ENCODE measurements at regions not wholly inside any gene's neighbourhood (a gene's known extent, or its start where the extent isn't known, plus 50 kb on each side); places are given as distances from the start of the nearest gene placed in this dataset.
"Not testable (repeated sequence)": the region's sequence is repeated elsewhere in the genome, so short reads cannot be mapped to it uniquely, and the experiment has no call there.

DNA sequence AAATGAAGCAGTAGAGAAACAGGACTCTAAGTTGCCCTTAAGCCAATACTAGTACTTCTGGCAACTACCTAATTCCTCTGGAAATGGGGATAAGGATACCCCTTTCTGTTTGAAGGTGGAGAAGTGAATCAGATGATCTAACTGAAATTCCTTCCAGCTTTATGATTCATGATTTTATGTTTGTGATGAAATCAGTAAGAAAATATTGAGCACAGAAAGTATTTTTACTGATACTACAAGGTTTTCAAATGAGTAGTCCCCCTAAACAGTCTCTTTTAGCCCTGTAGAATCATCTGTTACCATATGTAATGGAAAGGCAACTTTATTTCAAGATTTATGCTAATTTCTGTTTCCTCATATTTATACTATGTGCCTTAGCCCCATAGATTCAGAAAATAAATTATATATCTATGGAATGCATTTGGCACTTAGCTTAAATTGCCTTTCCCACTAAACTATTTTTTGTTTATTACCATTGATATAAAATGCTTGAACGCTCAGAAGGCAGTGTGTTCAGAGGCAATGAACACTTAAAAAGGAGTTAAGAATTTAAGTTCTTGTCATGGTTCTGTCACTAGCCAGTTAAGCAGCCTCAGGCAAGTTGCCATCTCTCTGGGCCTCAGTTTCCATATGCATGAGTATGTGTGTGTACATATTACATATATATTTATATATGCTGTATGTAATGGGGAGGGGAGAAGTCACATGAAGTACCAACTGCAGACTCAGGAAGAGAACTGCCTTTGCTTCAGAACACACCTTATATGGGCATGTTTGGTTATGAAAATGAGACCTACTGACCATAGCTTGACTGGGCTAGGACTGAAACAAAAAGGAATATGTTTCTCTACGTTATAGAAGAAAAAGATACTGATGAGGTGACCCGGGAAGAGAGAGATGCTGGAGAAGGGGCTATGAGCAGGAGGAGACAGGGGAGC, 97.7 kb downstream of the CDC42EP3 start:
- Histone ChIP-seq H3K27me3 (no peaks in the 10 kb centered on the region), H3K36me3 (no peaks in the 10 kb centered on the region), H3K4me1 (peaks cover 0 to 37% (median 0%) of the 10 kb centered on the region in 10 experiments; a peak in 4 of 20 replicates), H3K4me3 (no peak overlapping the region), H3K27ac (no peak overlapping the region), H3K4me2 (peak overlapping the region in 2 of 11 experiments; percentile 25 to 43; a peak in 3 of 22 replicates), H4K20me1 (no peaks in the 10 kb centered on the region), H3K9ac (no peak overlapping the region), H3K9me3 (replicated peaks in 1 of 11) (peaks cover 0 to 13% (median 4%) of the 10 kb centered on the region in 11 experiments; a peak in 12 of 22 replicates)
- TF ChIP-seq Cebpa-rat (IDR thresholded peaks at IDR 0.05), result no peak

DNA sequence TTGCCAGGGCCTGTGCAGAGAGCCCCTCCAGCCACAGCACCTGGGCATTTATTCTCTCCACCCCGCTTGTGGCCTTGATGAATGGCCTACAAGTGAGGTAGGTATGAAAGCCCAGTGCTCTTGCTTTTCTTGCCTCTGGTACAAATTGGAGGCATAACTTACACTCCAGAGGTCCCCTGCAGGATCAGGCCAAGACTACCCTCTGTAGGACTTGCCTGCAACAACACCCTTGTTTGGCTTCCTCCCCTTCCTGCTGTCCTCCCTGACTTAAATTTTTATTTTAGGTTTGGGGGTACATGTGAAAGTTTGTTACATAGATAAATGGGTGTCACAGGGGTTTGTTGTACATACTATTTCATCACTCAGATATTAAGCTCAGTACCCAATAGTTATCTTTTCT, 95.7 kb downstream of the CDC42EP3 start:
- Histone ChIP-seq H3K4me1 (peaks cover 0 to 33% (median 0%) of the 10 kb centered on the region in 10 experiments; a peak in 4 of 20 replicates), H3K4me3 (no peak overlapping the region), H3K4me2 (no peak overlapping the region), H3K9me3 (replicated peaks in 1 of 11) (peaks cover 7 to 32% (median 15%) of the 10 kb centered on the region in 11 experiments; a peak in 17 of 22 replicates), H4K20me1 (no peaks in the 10 kb centered on the region), H3K36me3 (no peaks in the 10 kb centered on the region), H3K27ac (no peak overlapping the region), H3K9ac (no peak overlapping the region), H3K27me3 (no peaks in the 10 kb centered on the region)
- no peak for TF ChIP-seq Cebpa-rat (IDR thresholded peaks at IDR 0.05)

GRCh38 chr2:37576194-37576593, 95.2 kb downstream of the CDC42EP3 start:
- peaks cover 0 to 29% (median 0%) of the 10 kb centered on the region in 10 experiments; a peak in 4 of 20 replicates for H3K4me1 ChIP-seq
- H3K9me3 ChIP-seq (replicated peaks in 1 of 11), result peaks cover 7 to 32% (median 15%) of the 10 kb centered on the region in 11 experiments; a peak in 17 of 22 replicates
- H3K27ac ChIP-seq, H3K4me2 ChIP-seq, H3K9ac ChIP-seq, H3K27me3 ChIP-seq, H3K36me3 ChIP-seq, H3K4me3 ChIP-seq, H4K20me1 ChIP-seq: not testable (repeated sequence)

DNA sequence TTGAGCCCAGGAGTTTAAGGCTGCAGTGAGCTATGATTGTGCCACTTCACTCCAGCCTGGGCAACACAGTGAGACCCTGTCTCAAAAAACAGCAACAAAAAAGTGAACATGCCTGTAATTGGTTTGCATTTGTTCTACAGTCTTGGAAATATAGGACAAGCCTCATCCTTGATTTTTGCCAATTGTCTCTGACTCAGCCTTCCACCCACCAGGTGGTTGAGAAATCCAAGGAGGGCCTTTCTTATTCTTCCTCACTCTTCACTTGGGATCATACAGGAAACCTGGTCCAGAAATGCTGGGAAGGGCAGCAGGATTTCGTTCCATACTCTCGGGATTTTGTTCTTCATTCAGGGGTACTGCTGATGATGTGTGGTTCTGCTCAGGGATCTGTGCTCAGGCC, 94.6 kb downstream of the CDC42EP3 start:
- H3K4me3 ChIP-seq, result no peak overlapping the region
- peaks cover 7 to 32% (median 15%) of the 10 kb centered on the region in 11 experiments; a peak in 17 of 22 replicates for H3K9me3 ChIP-seq (replicated peaks in 1 of 11)
- peaks cover 0 to 23% (median 0%) of the 10 kb centered on the region in 10 experiments; a peak in 4 of 20 replicates for H3K4me1 ChIP-seq
- H3K27me3 ChIP-seq, result no peaks in the 10 kb centered on the region
- no peak overlapping the region; a peak in 1 of 22 replicates for H3K4me2 ChIP-seq
- no peaks in the 10 kb centered on the region for H4K20me1 ChIP-seq
- TF ChIP-seq Cebpa-rat (IDR thresholded peaks at IDR 0.05), result no peak
- no peak overlapping the region for H3K9ac ChIP-seq
- H3K27ac ChIP-seq, result no peak overlapping the region
- no peaks in the 10 kb centered on the region for H3K36me3 ChIP-seq

GRCh38 chr2:37579192-37579713, 92.2 kb downstream of the CDC42EP3 start:
- H3K9ac ChIP-seq, result no peak overlapping the region
- H3K4me1 ChIP-seq, result peaks cover 0 to 14% (median 7%) of the 10 kb centered on the region in 10 experiments; a peak in 13 of 20 replicates
- H3K4me2 ChIP-seq, result no peak overlapping the region
- H3K27me3 ChIP-seq, result no peaks in the 10 kb centered on the region
- TF ChIP-seq Cebpa-rat (IDR thresholded peaks at IDR 0.05), result no peak
- no peak overlapping the region for H3K4me3 ChIP-seq
- peaks cover 7 to 32% (median 15%) of the 10 kb centered on the region in 11 experiments; a peak in 17 of 22 replicates for H3K9me3 ChIP-seq (replicated peaks in 1 of 11)
- H3K27ac ChIP-seq, result no peak overlapping the region
- H3K36me3 ChIP-seq, result no peaks in the 10 kb centered on the region
- no peaks in the 10 kb centered on the region for H4K20me1 ChIP-seq

DNA sequence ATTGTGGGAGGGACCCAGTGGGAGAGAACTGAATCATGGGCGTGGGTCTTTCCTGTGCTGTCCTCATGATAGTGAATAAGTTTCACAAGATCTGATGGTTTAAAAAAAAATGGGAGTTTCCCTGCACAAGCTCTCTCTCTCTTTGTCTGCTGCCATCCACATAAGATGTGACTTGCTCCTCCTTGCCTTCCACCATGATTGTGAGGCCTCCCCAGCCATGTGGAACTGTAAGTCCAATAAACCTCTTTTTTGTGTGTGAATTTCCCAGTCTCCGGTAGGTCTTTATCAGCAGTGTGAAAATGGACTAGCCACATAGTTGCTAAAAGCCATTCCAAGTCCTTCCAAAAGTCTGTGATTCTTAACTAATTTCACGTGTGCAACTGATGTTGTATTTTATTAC, 91.5 kb downstream of the CDC42EP3 start:
- H3K27me3 ChIP-seq, H3K4me3 ChIP-seq, H4K20me1 ChIP-seq, H3K27ac ChIP-seq, H3K36me3 ChIP-seq, H3K4me2 ChIP-seq, H3K9ac ChIP-seq: not testable (repeated sequence)
- peaks cover 7 to 32% (median 15%) of the 10 kb centered on the region in 11 experiments; a peak in 17 of 22 replicates for H3K9me3 ChIP-seq (replicated peaks in 1 of 11)
- peaks cover 0 to 19% (median 7%) of the 10 kb centered on the region in 10 experiments; a peak in 13 of 20 replicates for H3K4me1 ChIP-seq

DNA sequence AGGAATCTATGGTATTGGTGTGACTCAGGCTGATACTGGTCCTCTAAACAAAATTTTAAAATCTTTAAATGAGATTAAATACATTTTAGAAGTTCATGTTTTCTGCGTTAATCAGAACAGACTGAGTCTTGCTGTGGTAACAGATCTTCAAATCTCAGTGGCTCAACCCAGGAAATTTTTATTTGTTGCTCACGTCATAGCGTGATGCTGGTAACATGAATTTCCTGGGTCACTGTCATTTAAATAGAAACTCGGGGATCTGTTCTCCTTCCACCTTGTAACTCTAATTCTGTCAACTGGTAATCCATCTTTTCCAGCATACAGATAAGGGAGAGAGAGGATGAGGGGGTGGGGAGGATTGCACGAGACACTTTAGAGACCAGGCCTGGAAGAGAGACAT, 90.0 kb downstream of the CDC42EP3 start:
- H3K4me1 ChIP-seq, result peaks cover 5 to 33% (median 13%) of the 10 kb centered on the region in 10 experiments; a peak in 14 of 20 replicates
- no peak overlapping the region for H3K4me2 ChIP-seq
- H3K36me3 ChIP-seq, result no peaks in the 10 kb centered on the region
- no peaks in the 10 kb centered on the region for H3K27me3 ChIP-seq
- no peak overlapping the region for H3K9ac ChIP-seq
- no peak overlapping the region for H3K4me3 ChIP-seq
- H4K20me1 ChIP-seq, result no peaks in the 10 kb centered on the region
- no peak overlapping the region for H3K27ac ChIP-seq
- no peak for TF ChIP-seq Cebpa-rat (IDR thresholded peaks at IDR 0.05)
- H3K9me3 ChIP-seq (replicated peaks in 1 of 11), result peaks cover 7 to 25% (median 15%) of the 10 kb centered on the region in 11 experiments; a peak in 16 of 22 replicates

- peaks cover 5 to 46% (median 19%) of the 10 kb centered on the region in 10 experiments; a peak in 14 of 20 replicates for H3K4me1 ChIP-seq
- no peak overlapping the region for H3K9ac ChIP-seq
- H3K27ac ChIP-seq, result no peak overlapping the region
- H3K4me3 ChIP-seq, result no peak overlapping the region
- H3K9me3 ChIP-seq (replicated peaks in 1 of 11), result peaks cover 7 to 22% (median 15%) of the 10 kb centered on the region in 11 experiments; a peak in 16 of 22 replicates
- H3K4me2 ChIP-seq, result peak overlapping the region in 10 of 11 experiments; percentile 1 to 46 (median 21); a peak in 11 of 22 replicates
- no peak for TF ChIP-seq Cebpa-rat (IDR thresholded peaks at IDR 0.05)
- no peaks in the 10 kb centered on the region for H3K27me3 ChIP-seq
- no peaks in the 10 kb centered on the region for H4K20me1 ChIP-seq
- no peaks in the 10 kb centered on the region for H3K36me3 ChIP-seq
Measured at GRCh38 chr2:37582481-37583220, 88.8 kb downstream of the CDC42EP3 start.
